Stimulated activated CD8-positive, alpha-beta memory T cell treated with anti-CD3 and anti-CD28 coated beads, Interleukin-15, amount 100 ng/mL, for 48 hours (primary cell): ENCODE measurements at regions not wholly inside any gene's neighbourhood (a gene's known extent, or its start where the extent isn't known, plus 50 kb on each side); places are given as distances from the start of the nearest gene placed in this dataset.
"Not testable (repeated sequence)": the region's sequence is repeated elsewhere in the genome, so short reads cannot be mapped to it uniquely, and the experiment has no call there.

Source experiments
- DNase-seq, 2 donors: peaks; one replicate each; pipeline ENCODE4 v3.0.0-alpha.2; 2020; ENCODE audit warnings: low read depth in 2 of 2

DNA sequence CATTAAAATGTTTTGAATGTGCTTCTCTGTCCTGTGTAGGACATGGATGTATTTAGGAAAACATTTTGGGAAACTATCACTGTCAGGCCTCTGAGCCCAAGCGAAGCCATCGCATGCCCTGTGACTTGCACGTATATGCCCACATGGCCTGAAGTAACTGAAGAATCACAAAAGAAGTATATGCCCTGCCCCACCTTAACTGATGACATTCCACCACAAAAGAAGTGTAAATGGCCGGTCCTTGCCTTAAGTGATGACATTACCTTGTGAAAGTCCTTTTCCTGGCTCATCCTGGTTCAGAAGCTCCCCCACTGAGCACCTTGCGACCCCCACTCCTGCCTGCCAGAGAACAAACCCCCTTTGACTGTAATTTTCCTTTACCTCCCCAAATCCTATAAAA, 191.1 kb upstream of the MEIS1 start:
- not testable (repeated sequence) for DNase-seq

- DNase-seq: not testable (repeated sequence)
These were observed 192.0 kb upstream of the MEIS1 start for GRCh38 chr2:66242888-66243287.

DNA sequence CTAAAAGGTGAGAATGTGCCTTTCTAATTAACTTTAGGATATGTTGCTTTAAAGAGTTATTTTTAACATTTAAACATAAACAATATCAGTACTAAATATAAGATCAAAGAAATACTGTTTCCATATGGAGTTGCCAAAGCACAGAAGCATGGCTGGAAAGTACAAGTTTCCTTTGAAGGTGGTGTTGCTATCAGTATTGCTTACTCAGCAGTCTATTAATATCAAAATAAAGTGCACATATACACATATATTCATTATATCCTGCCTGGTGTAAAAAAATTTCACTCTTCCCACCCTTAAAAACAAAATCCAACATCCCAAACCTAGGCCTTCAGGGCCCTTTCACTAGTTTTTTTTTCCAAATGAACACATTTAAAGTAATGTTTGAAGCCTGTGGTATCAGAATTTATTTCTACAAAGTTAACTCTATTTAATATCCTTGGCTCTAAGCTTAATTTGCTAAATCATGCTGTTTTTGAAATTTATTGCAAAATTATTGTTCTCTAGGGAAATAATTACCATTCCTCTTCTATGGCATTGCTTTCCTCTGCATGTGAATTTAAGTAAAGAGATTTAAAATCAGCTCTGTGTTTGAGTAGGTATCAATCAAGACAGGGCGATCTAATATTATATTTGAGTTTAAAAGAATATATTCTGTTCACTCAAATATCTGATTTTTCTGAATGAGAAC, 192.7 kb upstream of the MEIS1 start:
- no peak for DNase-seq

GRCh38 chr2:66240286-66240685, 194.6 kb upstream of the MEIS1 start:
- DNase-seq: no peak

- DNase-seq: no peak
These were observed 195.3 kb upstream of the MEIS1 start for GRCh38 chr2:66239655-66240054.

- no peak for DNase-seq
These were observed 197.0 kb upstream of the MEIS1 start for GRCh38 chr2:66237803-66238379.

DNA sequence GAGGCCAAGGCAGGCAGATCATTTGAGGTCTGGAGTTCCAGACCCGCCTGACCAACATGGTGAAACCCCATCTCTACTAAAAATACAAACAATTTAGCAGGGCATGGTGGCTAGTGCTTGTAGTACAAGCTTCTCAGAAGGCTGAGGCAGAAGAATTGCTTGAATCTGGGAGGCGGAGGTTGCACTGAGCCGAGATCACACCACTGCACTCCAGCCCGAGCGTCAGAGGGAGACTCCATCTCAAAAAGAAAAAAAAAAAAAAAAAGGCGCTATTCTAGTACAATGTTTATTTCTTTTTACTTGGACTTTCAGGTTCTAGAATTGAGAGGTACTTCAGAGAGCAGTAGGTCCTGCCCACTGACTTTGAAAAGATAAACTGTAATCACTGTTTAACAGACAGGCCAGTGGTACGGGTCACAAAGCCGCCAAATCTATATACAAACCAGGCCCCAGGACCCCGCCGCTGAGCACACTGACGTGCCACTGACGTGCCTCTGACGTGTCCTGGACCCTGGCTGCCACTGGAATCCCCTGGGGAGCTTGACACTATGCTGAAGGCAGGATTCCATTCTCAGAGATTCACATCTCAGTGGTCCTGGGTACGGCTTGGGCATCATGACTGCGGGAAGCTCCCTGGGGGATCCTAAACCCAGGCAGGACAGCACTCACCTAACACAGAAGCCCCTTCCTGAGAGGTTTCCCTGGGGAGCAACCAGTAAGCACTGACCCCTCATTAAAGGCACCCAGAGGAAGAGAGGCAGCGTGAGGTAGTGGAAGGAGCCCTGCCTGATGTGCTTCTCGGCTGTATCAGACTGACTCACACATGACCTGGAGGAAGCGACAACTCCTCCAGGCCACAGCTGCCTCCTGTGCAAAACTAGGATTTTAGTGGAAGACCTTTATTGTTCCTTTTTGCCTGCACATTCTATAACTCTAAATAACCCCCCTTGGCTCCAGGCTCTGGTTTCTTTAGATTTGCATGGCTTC, 197.8 kb upstream of the MEIS1 start:
- DNase-seq: no peak

GRCh38 chr2:66236067-66236685, 198.7 kb upstream of the MEIS1 start:
- no peak for DNase-seq

DNA sequence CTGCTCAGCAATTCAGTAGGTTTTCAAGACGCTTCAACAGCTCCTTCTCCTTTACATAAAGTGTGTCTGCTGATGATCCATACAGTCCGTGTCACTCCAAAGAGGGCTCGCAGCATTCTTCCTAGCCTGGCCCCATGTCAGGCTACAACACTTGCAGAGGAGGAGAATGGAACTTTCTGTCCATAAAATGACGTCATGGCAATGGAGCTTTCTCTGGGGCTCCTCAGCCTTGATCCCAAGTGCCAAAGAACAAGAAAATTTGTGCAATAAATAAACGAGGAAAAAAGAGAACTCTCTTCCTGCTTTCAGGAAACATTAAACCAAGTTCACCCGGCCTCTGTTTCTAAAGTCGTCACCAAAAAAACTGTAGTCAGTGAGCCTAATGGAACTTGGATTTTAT, 199.5 kb upstream of the MEIS1 start:
- DNase-seq: no peak

DNA sequence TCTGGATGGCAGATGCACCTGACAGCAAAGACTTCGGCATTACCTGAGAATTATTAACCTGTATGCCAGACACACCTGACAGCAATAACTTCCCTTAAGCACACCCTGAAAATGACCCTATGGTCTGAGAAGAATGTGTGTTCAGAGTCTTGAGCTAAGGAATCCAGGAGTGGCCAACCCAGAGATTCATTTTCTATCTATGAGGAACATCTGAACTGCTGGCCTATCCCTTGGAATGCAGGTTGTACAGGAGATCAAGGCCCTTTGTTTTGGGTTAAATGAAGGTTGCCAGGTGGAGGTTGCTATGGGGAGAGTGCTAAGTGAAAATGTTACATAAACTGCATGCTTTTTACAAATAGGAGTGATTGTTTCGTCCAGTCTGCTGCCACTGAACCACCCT, 200.9 kb upstream of the MEIS1 start:
- no peak for DNase-seq

GRCh38 chr2:66228128-66228547, 206.8 kb upstream of the MEIS1 start:
- DNase-seq: no peak

- DNase-seq: no peak
These were observed 217.8 kb upstream of the MEIS1 start for GRCh38 chr2:66217039-66217585.

DNA sequence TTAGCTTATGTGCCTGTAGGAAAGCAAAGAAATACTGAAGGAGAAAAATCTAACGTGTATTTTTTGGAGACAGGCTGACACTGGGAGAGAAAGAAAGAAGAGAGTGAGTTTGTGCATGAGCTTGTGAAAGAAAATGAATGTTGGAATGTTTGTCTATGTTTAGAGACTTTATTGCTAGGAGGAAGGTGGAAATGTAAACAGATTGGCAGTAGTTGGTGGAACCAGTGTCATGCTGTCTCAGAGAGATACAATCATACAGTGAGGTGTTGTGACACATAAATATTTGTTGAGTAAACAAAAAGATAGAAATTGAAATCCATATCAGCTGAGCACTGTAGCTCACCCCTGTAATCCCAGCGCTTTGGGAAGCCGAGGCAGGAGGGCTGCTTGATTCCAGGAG, 222.2 kb upstream of the MEIS1 start:
- DNase-seq: no peak

- DNase-seq: no peak
These were observed 232.3 kb upstream of the MEIS1 start for GRCh38 chr2:66202586-66202985.

- DNase-seq: no peak
These were observed 233.7 kb upstream of the MEIS1 start for GRCh38 chr2:66201242-66201641.

DNA sequence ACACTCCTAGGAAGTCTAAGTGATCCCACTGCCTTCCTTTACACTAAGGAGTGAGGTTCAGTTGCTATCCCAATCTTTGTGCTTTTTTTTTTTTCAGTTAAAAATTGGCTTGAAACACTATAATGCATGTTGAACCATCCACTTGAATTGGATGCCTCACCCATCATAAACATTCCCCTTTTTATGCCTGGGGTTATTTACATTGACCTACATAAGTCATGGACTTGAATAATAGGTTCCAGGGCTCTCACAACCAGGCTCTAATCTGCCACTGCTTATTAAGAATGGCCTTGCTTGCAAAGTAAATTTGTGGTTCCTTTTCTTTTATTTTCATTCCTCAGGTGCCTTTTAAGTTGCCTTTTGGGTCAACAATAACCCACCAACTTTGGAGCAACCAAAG, 236.1 kb upstream of the MEIS1 start:
- no peak for DNase-seq

DNA sequence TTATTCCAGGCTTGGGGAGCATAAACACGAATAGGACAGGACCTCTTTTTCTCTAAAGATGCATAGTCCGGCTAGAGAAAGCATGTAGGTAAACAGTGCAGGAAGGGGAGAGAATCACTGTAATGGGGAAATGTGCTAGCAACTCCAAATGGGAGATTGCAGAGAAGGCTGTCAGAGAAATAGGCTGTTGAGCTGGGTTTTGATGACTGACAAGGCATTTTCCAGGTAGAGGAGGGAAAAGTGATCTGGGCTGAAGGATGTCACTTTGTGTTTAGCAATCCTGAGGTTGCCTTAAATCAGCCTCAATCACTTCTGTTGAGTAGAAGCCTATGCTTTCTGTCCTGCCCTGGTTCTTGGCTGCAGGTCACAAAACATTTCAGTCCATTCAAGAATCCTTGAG, 242.0 kb upstream of the MEIS1 start:
- no peak for DNase-seq

- no peak for DNase-seq
These were observed 243.6 kb upstream of the MEIS1 start for GRCh38 chr2:66191311-66191710.

- no peak for DNase-seq
These were observed 245.4 kb upstream of the MEIS1 start for GRCh38 chr2:66189553-66189952.

- DNase-seq: no peak
These were observed 248.4 kb upstream of the MEIS1 start for GRCh38 chr2:66186537-66186936.

DNA sequence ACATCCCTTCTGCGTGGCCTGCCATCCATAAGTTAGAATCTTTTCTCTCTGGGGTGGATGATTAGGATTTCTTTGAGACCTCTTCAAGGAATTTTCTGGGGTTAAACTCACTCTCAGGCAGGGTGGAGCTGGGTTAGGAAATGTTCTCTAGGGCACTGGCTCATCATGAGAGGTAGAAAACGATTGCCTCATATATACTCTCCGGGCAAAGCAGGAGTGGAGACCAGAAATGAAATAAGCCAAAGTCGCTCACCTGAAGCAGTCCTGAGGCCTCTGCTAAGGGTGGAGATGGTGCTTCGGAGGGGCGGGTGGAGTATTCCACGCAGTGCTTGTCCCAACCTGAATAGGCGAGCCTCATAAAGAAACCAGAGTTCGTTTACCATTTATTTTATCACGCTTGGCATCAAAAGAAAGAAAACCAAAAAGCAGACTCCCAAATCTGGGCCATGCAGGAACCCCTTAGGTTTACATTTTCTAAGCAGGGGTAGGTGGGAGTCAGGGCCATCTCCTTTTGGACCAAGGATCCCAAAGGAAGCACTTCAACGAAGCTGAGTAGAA, 249.3 kb upstream of the MEIS1 start:
- no peak for DNase-seq
